GM21529 (cell line): ENCODE measurements at regions not wholly inside any gene's neighbourhood (a gene's known extent, or its start where the extent isn't known, plus 50 kb on each side); places are given as distances from the start of the nearest gene placed in this dataset.

Source experiments
- ATAC-seq: cut with Tn5 transposase; IDR thresholded peaks from one replicate; pipeline ENCODE4 v1.9.1; 2021; ENCODE audit not compliant: unreplicated experiment

GRCh38 chr7:113998934-113999333 lies 80.1 kb upstream of the PPP1R3A start:
- no peak for ATAC-seq

DNA sequence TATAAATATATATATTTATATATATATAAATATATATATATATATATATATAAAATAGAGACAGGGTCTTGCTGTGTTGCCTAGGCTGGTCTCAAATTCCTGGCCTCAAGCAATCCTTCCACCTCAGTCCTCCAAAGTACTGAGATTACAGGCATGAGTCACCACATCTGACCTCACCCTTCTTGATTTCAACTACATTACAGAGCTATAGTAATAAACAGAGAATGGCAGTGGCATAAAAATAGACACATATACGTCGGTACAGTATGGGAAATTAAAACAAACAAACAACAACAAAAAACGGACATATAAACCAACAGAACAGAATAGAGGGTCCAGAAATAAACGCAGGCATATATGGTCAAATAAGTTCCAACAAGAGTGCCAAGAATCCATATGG lies 77.6 kb upstream of the PPP1R3A start:
- ATAC-seq: no peak

- ATAC-seq: no peak
These were observed 67.4 kb upstream of the PPP1R3A start for GRCh38 chr7:113986216-113986615.

- ATAC-seq: no peak
These were observed 57.7 kb upstream of the PPP1R3A start for GRCh38 chr7:113976508-113976907.

DNA sequence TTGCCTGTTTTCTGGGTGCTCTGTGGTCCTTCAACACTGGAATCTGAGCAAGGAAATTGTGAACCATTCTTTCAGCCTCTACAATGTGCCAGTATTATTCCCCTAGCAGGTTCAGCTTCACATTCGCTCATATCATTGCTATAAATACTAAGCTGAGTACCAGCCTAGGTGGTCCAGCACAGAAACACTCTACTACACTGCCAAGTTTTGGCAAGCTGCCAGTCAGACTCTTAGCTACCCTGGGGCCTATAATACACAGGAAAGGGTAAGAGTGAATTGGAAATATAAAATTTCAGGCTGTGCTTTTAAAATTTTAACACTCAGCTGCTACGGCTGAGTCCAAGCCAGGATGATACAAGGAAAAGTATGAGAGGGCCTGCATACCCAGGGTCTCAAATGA lies 49.9 kb upstream of the PPP1R3A start:
- no peak for ATAC-seq
